GM10266 (cell line): ENCODE measurements at regions not wholly inside any gene's neighbourhood (a gene's known extent, or its start where the extent isn't known, plus 50 kb on each side); places are given as distances from the start of the nearest gene placed in this dataset.

ENCODE experiments used
- DNase-seq: peaks from one replicate; pipeline ENCODE4 v3.0.0; 2012; ENCODE audit errors: extremely low spot score
- CTCF ChIP-seq: IDR thresholded peaks from 2 replicates; pipeline ENCODE4 v1.5.1; 2012; ENCODE audit warnings: mild to moderate bottlenecking, low read depth; ENCODE audit not compliant: control insufficient read depth, insufficient read depth; ENCODE audit errors: missing control alignments

- no peak for DNase-seq
- no peak for TF ChIP-seq CTCF
Measured at GRCh38 chr2:176662753-176663152, 393.5 kb downstream of the MTX2 start.

DNA sequence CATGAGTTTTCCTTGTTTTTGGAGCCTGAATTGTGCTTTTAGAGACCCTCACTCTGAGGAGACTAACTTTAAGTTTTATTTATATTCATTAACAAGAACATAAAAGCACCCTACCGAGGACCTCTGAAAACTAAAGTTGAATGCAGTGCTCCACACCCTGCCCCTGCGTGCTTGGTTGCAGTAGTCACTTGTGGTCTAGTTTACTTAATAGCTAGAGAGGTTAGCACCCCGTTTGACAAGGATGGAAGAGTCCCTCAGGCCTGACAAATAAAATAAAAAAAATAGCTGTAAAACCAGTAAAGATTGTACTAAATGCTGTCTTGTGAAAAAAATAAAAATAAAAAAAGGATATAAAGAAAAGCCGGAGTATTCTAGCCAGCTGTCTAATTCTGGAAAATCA lies 395.2 kb downstream of the MTX2 start:
- DNase-seq, result no peak
- no peak for TF ChIP-seq CTCF

GRCh38 chr2:176665086-176665485 lies 395.8 kb downstream of the MTX2 start:
- no peak for TF ChIP-seq CTCF
- no peak for DNase-seq

GRCh38 chr2:176668912-176669311 lies 399.7 kb downstream of the MTX2 start:
- DNase-seq, result no peak
- no peak for TF ChIP-seq CTCF

DNA sequence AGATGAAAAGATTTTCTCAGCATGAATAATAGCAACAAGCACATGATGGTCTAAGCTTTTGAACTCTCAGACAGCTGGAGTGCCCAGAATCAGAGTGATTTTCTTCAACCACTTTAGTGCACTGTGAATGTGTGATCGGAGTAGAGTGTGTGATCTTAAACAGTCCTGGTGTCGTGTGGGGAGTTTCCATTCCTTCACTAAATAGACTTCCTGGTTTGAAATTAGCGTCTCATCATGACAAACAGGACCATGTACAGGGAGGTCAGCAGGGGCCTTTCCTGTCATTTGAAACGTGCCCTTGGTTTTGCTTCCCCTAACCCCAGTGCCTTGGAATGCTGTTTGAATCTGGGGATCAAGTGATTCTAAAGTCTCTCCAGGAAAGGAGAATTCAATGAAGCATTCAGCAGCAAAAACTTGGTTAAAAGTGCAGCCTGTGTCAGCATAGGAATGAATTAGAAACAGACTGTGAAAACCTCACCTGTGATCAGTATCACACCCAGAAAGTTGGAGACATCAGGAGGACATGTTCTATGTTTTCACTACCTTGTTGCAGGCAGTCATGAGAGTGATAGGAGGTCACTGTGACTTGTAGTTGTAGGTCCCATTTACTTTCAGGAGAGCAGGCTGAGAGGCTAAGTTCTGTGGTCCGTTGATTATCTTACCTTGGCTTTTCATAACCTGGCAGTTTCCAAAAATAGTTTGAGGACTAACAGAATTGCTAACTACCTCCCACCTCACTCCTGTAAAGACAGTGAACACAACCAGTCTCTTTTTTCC lies 400.3 kb downstream of the MTX2 start:
- TF ChIP-seq CTCF, result no peak
- no peak for DNase-seq

DNA sequence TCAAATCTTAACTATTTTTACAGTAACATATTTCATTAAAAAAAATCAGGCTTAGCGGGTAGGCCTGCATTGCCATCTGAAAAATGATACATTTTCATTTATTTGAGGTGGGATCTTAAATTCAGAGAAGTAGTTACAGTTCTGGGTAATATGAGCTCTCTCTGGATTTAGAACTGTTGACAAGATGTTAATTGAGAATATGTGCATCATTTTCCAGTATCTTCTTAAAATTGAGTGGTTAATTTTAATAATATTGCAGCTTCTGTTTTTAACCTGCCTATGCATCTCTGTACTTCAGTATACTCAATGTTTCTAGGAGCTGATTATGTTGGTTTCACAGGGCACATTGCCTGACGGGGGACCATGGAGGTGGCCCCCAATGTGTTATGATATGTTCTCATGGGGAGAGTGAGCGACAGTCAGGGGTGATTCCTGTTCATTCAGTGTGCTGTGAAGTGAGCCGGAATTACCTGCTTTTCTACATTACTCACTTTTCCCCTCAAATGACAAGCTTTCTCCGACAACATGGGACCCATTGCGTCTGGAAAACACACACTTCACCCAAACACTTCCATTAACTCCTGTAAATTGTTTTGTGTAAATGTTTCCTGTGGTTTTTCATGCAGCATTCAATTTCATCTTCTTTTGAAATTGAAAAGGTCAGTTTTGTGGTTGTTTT lies 406.2 kb downstream of the MTX2 start:
- TF ChIP-seq CTCF, result no peak
- DNase-seq, result no peak

GRCh38 chr2:176677746-176678265 lies 408.6 kb downstream of the MTX2 start:
- no peak for DNase-seq
- no peak for TF ChIP-seq CTCF
